DND-41 (cell line): ENCODE measurements at regions not wholly inside any gene's neighbourhood (a gene's known extent, or its start where the extent isn't known, plus 50 kb on each side); places are given as distances from the start of the nearest gene placed in this dataset.

ENCODE experiments used
- ATAC-seq: fragments of 200-7000 bp; cut with Tn5 transposase; 3 replicates; pipeline ENCODE4 v1.9.1; 2021; ENCODE audit warnings: low read depth; ENCODE audit not compliant: insufficient read depth
- DNase-seq: peaks from one replicate; pipeline ENCODE4 v3.0.0-alpha.2; 2020
- H2AFZ ChIP-seq: 2 replicates; pipeline ENCODE4 v1.6.0; 2012; ENCODE audit warnings: low read depth, low read length
- H3K27ac ChIP-seq: 2 replicates; pipeline ENCODE4 v1.5.1; 2012; ENCODE audit warnings: low read length, inconsistent platforms
- H3K27me3 ChIP-seq: fragments of 200-600 bp; sonication (generic); 2 replicates; pipeline ENCODE4 v1.6.0; 2012; ENCODE audit warnings: low read length, mild to moderate bottlenecking, inconsistent platforms; ENCODE audit not compliant: insufficient read depth, poor library complexity
- H3K36me3 ChIP-seq: 2 replicates; pipeline ENCODE4 v1.5.1; 2012; ENCODE audit warnings: low read length, inconsistent platforms; ENCODE audit not compliant: insufficient read depth
- H3K4me1 ChIP-seq: 2 replicates; pipeline ENCODE4 v1.5.1; 2012; ENCODE audit warnings: mild to moderate bottlenecking, low read length; ENCODE audit not compliant: insufficient read depth
- H3K4me2 ChIP-seq: 2 replicates; pipeline ENCODE4 v1.6.0; 2012; ENCODE audit warnings: mild to moderate bottlenecking, moderate library complexity, low read length, inconsistent platforms; ENCODE audit not compliant: insufficient read depth
- H3K4me3 ChIP-seq, 2 experiments: fragments of 200-600 bp in 1 of 2; shearing (Covaris generic) in 1 of 2; 2 replicates each; pipeline ENCODE4 v1.5.1; 2012 to 2016; ENCODE audit warnings: inconsistent platforms in 2 of 2, low read length in 2 of 2, mild to moderate bottlenecking in 2 of 2, low read depth in 1 of 2, moderate library complexity in 1 of 2
- H3K79me2 ChIP-seq: 2 replicates; pipeline ENCODE4 v1.6.0; 2012; ENCODE audit warnings: low read length, inconsistent platforms; ENCODE audit not compliant: insufficient read depth
- H3K9ac ChIP-seq: 2 replicates; pipeline ENCODE4 v1.6.0; 2012; ENCODE audit warnings: low read depth, mild to moderate bottlenecking, inconsistent platforms, low read length, moderate library complexity
- H3K9me3 ChIP-seq: 2 replicates; pipeline ENCODE4 v1.5.1; 2012; ENCODE audit warnings: low read length, moderate library complexity, mild to moderate bottlenecking, inconsistent platforms; ENCODE audit not compliant: insufficient read depth, severe bottlenecking
- H4K20me1 ChIP-seq: 2 replicates; pipeline ENCODE4 v1.6.0; 2012; ENCODE audit warnings: low read length; ENCODE audit not compliant: insufficient read depth
- CTCF ChIP-seq: IDR thresholded peaks from 2 replicates; pipeline ENCODE4 v1.5.1; 2012; ENCODE audit warnings: borderline replicate concordance, low read length, moderate library complexity, mild to moderate bottlenecking; ENCODE audit not compliant: poor library complexity, severe bottlenecking; ENCODE audit errors: extremely low read depth
- EZH2 ChIP-seq: IDR thresholded peaks from 3 replicates; pipeline ENCODE4 v1.6.1; 2012; ENCODE audit warnings: borderline replicate concordance, low read depth, mild to moderate bottlenecking, moderate library complexity, low read length, inconsistent platforms; ENCODE audit not compliant: severe bottlenecking

DNA sequence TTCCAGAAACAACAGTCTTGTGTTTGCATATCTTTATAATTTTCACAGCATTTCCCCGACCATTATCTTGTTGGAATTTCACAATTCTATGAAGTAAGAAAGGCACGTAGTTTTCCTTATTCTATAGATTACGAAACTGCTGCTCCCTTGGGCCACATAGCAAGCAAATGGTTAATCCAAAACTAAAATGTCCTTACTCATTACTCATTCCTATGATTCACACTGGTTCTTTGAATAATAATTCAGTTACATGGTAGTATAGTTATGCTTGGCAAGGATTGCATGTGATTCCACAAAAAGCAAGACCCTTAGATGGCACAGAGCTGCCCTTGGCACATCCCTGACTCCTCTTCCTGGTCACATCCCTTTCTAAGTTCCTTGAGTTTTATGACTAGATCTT lies 51.2 kb downstream of the OR13H1 start:
- Histone ChIP-seq H3K9ac (no peak overlapping the region), H2AFZ (no peak overlapping the region), H3K27ac (no peak overlapping the region), H3K9me3 (no peaks in the 10 kb centered on the region), H3K36me3 (no peaks in the 10 kb centered on the region), H3K79me2 (no peaks in the 10 kb centered on the region), H3K4me1 (no peaks in the 10 kb centered on the region), H3K27me3 (no peaks in the 10 kb centered on the region), H3K4me2 (no peak overlapping the region), H4K20me1 (no peaks in the 10 kb centered on the region), H3K4me3 (no peak overlapping the region)
- DNase-seq: no peak
- no peak for ATAC-seq
- TF ChIP-seq CTCF (no peak), EZH2 (no peak)

DNA sequence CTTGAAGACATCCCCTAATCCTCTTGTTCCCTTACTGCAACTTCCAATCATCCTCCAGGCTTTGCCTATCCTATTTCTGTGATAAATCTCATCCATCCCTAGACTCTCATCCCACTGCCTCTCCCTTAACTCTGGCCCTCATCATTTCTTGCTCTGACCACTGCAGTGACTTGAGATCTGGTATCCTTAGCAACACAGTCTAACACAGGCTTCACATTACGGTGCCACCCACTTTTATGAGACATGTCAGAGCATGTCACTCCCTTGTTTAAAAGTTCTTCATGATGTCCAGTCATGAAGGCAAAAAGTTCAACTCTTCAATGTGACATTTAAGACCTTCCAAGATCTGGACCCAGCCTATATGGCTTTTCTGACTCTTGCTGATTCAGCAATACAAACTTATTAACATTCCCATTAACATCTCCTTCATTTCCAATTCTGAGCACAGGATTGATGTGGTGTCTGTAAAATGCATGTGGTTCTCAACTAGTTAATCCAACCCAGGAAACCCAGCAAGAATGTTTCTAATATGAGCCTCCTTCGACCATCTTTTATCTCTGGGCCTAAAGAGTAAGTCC lies 64.0 kb downstream of the OR13H1 start:
- Histone ChIP-seq H3K27me3 (no peaks in the 10 kb centered on the region), H3K4me2 (no peak overlapping the region), H3K36me3 (no peaks in the 10 kb centered on the region), H3K9me3 (no peaks in the 10 kb centered on the region), H3K4me3 (no peak overlapping the region), H2AFZ (no peak overlapping the region), H3K79me2 (no peaks in the 10 kb centered on the region), H3K27ac (no peak overlapping the region), H4K20me1 (no peaks in the 10 kb centered on the region), H3K4me1 (no peaks in the 10 kb centered on the region), H3K9ac (no peak overlapping the region)
- TF ChIP-seq CTCF (no peak), EZH2 (no peak)
- ATAC-seq: no peak
- no peak for DNase-seq

DNA sequence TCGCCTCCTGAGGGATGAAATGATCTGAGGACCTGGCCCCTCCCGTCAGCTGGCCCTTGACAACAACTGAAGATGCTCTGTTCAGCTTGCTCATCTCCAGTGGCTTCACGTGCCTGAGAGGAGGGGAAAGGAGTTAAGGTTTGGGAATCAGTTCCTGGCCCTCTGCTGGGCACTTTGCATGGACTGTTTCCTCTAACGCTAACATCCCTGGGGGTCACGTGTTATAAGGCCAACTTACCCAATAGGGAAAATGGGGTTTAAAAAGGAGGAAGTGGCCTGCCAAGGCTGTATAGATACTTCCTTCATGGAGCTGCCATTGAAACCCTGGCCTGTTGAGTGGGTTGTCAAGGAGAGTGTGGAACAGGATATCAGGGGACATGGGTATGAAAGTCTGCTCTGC lies 65.6 kb downstream of the OR13H1 start:
- ATAC-seq (no peak), DNase-seq (no peak)
- Histone ChIP-seq H4K20me1 (no peaks in the 10 kb centered on the region), H3K4me2 (no peak overlapping the region), H3K9me3 (no peaks in the 10 kb centered on the region), H3K79me2 (no peaks in the 10 kb centered on the region), H3K4me3 (no peak overlapping the region), H3K27ac (no peak overlapping the region), H3K9ac (no peak overlapping the region), H3K27me3 (no peaks in the 10 kb centered on the region), H3K36me3 (no peaks in the 10 kb centered on the region), H3K4me1 (no peaks in the 10 kb centered on the region), H2AFZ (no peak overlapping the region)
- TF ChIP-seq EZH2: no peak
- no peak for TF ChIP-seq CTCF

- Histone ChIP-seq H3K4me3 (no peak overlapping the region), H3K27ac (no peak overlapping the region), H3K4me2 (no peak overlapping the region), H3K4me1 (no peaks in the 10 kb centered on the region), H3K79me2 (no peaks in the 10 kb centered on the region), H3K36me3 (no peaks in the 10 kb centered on the region), H3K9me3 (no peaks in the 10 kb centered on the region), H2AFZ (no peak overlapping the region), H3K27me3 (no peaks in the 10 kb centered on the region), H4K20me1 (no peaks in the 10 kb centered on the region), H3K9ac (no peak overlapping the region)
- DNase-seq (no peak), ATAC-seq (no peak)
- TF ChIP-seq EZH2: no peak
- TF ChIP-seq CTCF: no peak
Observed at GRCh38 chrX:131613260-131613659, 69.4 kb downstream of the OR13H1 start.
